ENCODE measurements at regions not wholly inside any gene's neighbourhood (a gene's known extent, or its start where the extent isn't known, plus 50 kb on each side); places are given as distances from the start of the nearest gene placed in this dataset.

DNA sequence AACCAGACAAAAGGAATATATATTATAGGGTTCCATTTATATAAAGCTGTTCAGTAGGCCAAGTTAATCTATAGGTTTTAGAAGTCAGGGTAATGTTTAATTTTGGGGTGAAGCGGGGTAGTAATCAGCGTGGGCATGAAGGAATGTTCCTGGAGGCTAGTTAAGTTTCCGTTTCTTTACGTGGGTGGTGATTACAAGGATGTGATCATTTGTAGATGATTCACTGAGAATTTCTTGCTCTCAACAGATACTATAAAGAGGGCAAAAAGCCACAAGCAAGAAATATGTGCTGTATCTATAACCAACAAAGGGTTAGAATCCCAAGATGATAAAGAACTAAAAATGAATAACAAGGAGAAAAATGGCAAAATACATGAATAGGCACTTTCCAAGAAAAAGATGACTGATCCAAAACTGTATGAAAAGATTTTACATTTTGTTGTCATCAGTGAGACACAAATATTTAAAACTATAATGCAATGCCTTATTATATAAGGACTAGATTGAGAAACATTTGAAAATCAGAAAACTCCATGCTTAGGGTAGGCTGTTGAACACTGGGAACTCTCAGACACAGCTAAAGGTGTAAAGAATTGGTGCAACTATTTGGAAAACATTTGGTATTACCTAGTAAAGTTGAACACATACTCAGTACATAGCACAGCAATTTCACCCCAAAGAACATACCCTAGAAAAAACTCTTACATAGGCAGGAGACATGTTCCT, 224.3 kb upstream of the S1PR3 start:
- DNase-seq: no peak

DNA sequence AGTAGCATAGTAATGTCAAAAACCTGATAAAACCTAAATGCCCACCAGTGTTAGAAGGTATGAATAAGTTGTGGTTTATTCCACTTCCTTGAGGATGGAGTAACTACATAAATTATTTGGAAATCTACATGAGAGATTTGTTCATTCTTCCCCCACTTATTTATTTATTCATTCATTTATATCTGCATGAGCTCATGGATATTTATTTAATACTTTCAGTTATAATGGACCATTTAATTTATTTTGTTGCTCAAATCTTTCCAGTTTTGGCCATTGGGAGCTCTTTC, 223.8 kb upstream of the S1PR3 start:
- DNase-seq: no peak

DNA sequence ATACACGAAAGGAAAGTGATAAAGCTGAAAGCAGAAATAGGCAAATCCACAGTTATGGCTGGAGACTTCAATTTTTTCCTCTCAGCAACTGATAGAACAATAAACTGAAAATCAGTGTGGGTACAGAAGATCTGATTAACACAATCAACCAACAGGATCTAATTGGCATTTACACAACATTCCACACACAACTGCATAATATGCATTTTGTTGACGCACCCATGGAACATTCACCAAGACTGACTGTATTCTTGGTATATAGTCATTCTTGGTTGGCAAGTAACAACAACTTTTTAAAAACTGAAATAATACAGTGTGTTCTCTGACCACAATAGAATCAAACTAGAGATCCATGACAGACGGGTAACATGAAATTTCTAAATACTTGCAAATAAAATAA, 218.7 kb upstream of the S1PR3 start:
- DNase-seq: no peak

DNA sequence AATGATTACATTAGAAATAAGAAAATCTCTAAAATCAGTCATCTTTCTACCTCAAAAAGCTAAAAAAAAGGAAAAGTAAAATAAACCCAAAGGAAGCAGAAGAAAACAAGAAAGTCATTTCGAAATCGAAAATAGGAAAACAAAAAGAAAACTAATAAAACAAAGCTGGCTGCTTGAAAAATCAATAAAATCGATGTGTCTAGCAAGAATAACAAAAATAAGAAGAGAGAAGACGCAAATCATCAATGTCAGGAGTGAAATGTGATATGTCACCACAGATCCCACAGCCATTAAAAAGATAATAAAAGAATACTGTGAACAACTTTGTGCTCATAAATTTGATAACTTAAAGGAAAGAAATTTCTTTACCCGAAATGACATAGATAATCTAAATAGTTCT, 218.1 kb upstream of the S1PR3 start:
- DNase-seq: no peak

DNA sequence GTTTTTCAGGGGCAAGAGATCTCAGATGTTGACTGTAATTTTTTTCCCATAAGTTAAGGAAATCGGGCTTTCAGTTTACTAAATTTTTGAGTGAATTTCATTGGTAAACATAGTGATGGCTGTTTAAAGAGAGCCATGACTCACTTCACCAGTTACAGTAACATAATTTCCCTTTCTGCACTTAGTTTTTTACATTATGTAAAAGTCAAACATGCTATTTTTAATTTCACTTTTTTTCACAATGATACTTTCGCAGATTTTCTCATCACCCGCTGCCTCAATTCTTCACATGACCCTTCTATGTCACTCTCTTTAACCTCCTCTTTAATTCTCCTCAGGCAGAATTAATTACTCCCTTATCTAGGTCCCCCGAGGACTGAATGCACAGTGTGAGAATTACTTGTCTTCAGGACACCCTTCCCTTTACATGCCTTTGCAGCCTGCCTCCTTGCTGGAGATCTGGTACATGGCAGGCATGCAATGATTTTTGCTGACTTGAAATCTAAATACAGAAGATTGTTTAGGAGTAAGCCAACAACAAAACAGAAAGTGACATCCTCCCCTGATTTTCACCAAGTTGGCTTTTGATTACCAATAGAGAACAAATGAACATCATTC, 217.5 kb upstream of the S1PR3 start:
- no peak for DNase-seq

DNA sequence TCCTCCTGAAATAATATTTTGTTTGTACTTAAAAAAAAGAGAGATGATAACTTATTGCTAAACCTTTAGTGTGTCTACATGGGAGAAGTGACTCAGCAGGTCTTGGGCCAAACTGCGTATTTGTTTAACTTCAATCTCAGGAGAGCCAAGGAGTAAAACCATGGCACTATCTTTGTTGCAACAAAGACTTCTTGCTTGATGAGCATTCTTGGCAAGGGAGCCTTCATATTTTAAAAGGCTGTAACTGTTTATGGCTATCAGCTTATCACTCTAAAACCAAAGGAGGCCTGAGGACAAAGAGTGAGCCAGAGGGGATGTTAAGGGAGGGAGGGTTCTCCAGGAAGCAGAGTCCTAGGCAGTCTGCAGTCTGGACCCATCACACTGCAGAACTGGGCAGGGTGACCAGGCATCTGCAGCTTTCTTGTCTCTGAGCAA, 216.2 kb upstream of the S1PR3 start:
- DNase-seq: no peak

DNA sequence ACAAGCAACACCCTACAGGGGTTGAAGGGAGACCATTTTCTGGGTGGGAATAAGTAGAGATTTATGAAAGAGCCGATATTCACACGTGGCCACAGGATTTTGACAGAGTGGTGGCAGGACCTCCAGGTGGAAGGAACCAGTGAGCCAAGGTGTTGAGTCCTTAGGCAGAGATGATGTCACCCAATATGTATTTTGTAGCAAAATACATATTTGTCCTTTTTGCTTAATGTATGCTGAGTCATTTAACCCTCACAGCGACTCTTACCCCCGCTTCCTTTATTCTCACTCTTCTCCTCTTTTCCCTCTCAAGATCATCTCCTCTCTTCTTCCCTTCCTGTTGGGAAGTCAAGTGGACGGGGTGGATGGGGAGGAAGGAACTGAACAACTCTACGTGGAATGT, 215.7 kb upstream of the S1PR3 start:
- DNase-seq: no peak

DNA sequence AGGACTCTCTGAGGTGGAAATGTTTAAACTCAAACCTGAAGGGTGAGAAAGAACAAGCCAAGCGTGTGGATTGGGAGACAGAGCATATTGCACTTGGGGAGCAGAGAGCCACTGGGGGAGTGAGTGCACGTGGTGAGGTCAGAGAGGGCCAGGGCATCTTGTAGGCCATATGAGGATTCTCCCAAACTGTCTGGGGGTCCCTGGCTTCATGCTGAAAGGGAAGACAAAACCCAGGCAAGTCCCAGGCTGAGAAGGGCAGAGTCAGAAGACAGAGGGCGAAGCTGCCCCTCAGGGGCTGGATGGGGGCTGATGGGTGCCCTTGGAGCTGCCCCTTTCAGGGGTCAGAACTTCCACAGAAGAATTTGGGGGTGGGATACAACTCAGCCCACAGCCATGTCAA, 215.3 kb upstream of the S1PR3 start:
- no peak for DNase-seq

DNA sequence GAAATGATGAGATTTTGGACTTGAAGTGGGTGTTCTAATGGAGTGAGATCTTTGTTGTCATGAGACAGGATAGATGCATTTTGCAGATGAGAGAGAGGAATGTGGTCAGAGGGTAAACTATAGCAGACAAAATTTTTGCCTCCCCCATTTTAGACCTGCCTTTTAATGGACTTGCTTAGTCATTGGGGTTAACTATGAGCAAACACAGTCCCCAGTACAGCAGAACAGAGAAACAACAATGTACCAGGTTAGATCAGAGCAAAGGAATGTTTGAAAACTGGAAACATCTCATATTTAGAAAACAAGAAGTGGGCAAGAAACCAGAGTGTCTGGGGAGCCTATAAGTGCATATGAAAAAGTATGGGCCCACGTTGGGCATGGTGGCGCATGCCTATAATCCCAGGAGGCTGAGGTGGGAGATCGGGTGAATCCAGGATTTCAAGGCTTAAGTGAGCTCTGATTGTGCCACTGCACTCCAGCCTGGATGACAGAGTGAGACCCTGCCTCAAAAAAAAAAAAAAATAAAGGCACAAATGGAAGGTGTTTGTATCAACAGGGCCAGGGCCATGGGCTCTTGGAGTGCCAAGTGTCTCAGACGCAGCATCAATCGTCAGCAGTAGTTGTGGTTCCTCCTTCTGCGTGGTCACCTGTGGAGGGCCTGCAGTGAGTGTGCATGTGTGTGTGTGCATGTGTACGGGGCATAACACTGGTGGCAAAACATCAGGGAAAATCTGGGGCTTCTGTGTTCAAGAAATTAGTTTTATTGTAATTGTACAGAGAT, 214.4 kb upstream of the S1PR3 start:
- DNase-seq: no peak

DNA sequence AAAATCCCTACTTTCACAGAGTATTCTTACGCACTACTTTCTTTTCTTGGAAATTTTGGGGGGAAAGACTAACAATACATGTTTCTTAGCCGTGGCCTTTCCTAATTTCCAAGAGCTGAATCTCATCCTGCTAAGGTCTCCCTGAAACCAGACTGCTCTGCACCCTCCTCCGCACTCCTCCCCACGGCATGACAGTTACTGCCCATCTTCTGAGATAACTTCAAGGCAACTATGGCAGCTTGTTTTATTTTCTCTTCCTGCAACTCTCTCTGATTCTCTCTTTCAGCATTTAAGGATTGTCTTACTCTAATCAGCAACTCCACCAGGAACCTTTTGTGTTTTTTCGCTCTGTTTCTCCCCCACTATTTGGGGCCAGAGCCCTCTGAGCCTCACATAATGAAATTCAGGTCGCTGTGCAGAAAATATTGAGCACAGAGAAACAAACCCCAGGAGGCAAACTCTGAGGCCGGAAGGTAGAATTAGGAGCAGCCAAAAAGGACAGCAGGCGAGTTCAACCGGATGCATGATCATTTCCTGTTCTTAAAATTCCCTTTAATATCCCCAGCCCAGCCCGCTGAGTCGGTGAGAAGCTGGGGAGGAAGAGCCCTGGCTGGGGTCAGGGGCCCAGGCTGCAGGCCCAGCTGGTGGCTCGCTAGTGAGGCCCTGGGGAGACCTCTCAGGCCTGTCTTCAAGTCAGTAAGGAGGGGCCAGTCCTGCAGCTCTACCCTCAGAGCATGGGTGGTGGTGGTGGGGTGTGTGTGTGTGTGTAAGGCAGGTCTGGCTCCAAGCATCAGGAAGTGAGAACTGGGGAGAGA, 213.6 kb upstream of the S1PR3 start:
- DNase-seq: no peak

DNA sequence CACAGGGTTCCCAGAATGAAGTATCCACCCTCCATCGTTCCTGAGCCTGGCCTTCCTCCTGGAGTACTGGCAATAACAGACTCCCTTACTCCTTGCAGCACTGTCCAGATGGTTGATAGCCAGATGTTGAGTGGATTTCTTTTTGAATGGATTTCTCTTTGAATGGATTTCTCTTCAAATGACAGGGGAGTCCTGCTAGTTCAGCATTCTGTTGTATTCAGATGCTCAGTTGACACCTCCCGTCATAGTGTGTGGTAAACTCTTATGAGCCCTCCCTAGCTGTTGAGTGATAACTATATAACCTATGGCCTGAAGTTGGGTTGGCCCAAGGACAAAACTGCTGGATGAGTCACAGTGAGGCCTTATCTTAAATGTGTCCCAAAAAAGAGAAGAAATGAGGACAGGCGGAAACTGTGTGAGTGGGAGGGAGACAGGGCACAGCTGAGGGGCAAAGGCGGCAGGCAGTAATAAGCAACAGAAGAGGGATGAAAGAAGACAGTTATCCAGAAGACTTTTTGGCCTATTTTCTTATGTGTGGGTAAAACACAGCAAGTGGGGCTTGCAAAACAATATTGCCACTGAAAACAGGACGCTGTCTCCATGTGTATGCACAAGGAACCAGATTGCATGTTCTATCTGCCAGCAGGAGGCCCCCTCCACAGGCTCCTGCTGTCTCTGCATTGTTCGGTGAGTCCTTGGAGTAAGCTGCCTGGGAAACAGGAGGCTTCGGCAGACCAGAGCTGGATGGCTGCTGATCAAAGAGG, 209.5 kb upstream of the S1PR3 start:
- no peak for DNase-seq

DNA sequence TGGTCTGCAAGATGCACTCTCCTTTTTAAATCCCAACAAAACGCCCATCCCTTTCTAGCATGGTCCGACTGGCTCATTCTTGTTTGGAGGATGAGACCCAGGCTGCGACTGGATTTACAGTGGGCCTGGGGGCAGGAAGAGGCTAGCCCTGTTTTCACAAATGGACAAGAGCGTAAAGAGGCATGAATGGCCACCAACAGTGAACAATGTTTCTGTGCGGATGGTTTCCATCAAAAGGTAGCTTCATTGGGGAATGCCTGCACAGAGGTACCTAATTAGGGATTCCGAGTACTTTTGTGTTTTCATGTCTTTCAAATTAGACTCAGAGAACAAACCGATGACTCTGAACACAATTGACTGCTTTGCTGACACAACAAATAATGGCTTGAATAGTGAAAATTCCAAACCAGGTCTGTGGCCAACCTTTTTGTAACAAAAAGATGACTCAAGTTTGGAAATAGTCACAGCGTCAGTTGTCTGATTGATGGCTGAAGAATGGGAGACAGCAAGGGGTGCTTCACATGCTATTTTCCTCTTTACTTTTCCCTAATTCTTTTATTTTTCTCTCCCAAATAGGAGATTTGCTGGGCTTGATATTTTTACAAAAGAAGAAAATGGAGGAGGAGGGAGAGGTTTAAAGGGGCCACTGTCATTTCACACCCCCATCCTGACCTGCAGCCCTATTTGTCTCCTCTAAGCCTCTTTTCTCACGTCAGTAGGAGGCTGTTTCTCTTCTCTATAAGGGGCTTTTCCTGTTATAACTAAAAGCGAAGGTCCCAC, 208.1 kb upstream of the S1PR3 start:
- no peak for DNase-seq

DNA sequence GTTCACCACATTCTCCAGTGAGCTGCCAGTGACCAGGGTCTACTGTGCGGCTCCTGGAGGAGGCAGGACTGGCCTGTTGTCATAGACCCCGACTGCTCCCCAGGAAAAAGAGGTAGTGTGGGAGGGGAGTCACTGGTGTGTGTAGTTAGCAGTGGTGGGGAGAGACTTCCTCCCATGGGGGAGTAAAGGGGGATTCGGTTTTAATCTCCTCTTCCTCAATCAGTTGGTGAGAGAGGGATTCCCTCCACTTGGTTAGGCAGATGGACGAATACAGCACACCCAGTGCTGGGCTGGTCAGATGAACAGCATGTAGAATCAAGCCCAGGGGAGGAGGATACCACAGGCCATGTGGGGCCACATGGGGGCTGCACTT, 207.6 kb upstream of the S1PR3 start:
- DNase-seq: no peak

DNA sequence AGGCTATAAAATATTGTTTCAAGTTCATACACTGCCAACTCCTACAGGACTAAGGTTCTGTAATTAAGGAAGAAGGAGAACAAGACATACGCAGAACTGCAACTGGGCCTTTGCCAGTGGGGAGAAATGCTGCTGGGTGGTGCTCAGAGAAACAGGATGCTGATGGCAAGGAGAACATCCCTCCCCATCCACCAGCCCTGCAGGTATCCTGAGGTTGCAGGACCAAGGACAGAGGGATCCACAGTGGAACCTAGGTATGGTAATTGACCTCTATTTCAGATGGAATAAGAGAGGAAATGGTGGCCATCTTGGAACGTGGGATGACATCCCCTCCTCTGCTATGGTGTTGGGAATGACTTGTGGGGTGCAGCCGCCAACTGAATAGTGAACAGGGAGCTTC, 206.3 kb upstream of the S1PR3 start:
- no peak for DNase-seq

DNA sequence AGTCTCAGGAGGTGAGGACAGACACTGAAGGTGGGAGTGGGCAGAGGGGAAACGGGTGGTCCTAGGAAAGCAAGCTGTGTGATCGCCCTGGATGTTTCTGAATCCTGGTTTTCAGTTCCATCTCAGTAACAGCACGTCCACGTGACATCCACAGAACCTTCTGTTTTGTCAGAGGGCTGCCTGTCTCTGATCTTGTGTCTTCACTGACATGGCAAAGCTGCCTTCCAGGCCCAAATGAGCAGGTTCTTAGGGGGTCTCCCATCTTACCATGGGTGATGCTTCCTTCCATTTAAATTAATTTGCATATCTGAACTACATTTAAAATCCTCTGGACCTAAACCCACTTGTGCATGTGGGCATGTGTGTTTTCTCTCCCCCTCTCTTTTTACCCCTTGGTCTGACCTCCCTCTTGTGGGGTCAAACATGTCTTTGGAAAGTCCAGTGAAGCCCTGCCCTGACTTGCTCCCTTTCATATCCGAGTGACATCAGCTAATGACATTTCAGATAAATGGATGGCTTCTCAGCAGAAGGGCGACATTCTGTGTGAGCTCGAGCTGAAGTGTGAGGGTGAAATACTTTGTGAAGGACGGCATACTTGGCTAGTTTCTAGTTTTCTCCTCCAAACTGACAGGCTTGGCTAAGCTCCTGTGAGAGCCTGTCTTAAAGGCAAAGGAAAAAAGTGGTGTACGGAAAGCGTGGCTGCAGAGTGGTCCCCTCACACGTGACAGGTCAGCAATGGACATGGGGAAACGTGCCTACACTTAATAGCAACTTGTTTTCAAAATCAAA, 204.8 kb upstream of the S1PR3 start:
- no peak for DNase-seq

DNA sequence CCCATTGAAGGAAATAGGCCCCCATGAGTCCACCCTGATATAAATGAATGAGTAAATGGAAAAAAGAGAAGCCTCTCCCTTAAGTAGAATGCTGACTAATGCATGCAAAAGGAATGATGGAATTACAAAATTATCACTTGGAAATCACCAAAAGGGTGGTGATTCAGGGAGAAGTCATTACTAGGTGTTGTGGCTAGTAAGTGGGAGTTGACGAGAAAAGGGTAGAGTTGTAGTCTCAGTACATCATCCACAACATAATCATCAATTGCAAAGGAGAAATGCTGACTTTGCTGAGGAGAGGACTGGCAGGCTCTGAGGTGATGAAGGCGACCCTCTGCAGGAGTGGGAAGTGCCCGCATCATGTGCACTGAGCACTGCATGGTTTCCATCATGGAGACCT, 201.5 kb upstream of the S1PR3 start:
- no peak for DNase-seq

DNA sequence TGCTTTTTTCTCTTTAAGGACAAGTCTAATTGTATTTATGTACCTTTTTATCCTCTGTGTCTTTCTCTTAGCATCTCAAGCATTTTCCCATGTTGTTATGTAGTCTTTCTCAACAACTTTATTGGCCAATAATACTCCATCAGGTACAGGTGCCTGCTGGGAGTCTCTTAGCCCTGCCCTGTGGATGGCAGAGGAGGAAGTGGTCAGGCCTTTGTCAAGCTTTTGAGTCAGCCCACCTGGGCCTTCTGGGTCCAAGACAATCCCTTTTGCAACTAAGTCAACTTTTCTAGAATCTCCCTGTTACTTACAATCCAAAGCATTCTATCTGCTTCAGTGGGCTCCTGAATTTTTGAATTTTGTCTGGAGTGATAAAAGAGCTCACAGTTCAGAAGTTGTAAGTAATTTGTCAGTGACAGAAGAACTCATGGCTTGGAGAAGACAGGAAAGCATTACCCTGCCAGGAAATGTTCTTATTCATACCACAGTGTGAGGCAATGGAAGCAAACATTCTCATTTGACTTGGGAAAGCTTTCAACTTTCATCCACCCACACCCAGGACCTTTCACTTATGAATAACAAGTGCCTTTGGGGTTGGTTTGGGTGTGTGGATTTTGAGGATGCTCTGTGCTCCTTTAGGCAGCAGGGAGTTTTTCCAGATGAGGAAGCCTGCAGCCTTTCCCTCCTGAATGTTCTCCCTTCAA, 200.0 kb upstream of the S1PR3 start:
- DNase-seq: no peak

DNA sequence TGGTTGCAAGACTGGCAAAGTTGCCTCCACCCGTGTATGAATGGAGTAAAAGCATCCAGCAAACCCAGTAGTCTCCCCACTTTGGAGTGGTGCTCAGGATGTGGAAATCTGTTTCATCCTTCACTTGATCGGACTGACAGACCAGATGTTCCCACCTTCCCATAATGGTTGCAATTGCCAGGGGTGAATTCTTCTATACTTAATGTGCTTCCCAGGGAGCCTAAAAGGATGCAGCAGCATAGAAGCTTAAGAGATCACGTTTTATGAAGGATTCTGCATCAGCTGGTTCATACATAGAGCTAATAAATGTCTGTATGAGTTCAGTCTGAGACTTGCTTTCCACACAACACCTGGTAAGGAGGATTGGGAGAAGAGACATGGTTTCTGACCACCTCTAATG, 198.8 kb upstream of the S1PR3 start:
- DNase-seq: no peak

DNA sequence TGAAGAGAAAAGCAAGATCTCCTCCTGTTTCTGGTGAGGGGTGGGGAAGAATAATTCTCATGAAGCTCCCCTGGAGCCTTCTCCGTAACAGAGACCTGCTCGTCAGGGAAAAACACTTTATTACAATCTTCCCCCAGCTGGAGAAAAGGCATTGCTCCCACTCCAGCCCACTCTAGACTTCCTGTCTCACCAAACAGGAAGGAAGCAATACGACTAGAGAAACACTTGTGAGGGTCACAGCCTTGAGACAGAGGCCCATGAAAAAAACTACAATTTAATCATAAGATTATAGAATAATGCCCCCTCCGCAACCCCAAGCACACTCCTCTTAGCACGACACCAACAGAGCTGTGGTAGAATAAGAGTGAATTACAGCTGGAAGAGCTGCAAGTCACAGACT, 197.2 kb upstream of the S1PR3 start:
- DNase-seq: no peak

DNA sequence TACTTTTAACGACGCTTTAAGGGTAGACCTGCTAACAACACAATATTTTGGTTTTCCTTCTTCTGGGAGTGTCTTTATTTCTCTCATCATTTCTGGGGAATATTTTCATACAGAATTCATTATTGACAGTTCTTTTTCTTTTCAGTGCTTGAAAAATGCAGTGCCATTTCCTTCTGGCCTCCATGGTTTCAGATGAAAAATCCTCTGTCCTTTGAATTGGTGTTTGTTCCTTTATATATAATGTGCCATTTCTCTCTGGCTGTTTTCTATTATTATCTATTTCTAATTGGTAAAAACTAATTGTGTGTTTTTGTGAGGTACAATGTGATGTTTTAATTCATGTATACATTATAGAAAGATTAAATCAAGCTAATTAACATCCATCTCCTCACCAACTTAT, 194.3 kb upstream of the S1PR3 start:
- DNase-seq: no peak

DNA sequence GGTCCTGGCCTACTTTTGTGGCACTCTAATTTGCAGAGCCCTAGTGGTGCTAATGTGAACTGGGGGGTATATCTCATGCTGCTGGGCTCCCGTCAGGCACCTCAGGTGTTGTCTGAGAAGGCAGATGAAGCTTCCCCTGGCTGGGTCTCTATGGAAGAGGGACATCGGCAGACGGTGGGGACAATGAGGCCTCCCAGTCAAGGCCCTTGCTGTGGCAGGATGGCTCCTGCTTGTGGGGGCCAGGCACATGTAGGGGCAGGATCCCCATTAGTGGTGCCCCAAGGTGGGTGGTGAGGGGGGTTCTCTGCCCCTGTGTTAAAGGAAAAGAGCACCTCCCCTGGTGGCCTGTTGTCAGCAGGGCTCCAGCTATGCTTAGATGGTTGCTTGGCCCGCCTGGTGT, 192.8 kb upstream of the S1PR3 start:
- no peak for DNase-seq
